Left renal cortex interstitium (tissue), 4 donors: ENCODE measurements at regions not wholly inside any gene's neighbourhood (a gene's known extent, or its start where the extent isn't known, plus 50 kb on each side); places are given as distances from the start of the nearest gene placed in this dataset.
"Not testable (repeated sequence)": the region's sequence is repeated elsewhere in the genome, so short reads cannot be mapped to it uniquely, and the experiment has no call there.

ENCODE experiments used
- DNase-seq, 4 donors: peaks; one replicate each; pipeline ENCODE4 v3.0.0-alpha.2; 2013; ENCODE audit warnings: low read depth in 4 of 4, low spot score in 2 of 4, missing footprints in 1 of 4

- DNase-seq, result peak in 1 of 4 donors; percentile 27
These were observed 91.3 kb upstream of the WDR44 start for GRCh38 chrX:118254611-118255010.

DNA sequence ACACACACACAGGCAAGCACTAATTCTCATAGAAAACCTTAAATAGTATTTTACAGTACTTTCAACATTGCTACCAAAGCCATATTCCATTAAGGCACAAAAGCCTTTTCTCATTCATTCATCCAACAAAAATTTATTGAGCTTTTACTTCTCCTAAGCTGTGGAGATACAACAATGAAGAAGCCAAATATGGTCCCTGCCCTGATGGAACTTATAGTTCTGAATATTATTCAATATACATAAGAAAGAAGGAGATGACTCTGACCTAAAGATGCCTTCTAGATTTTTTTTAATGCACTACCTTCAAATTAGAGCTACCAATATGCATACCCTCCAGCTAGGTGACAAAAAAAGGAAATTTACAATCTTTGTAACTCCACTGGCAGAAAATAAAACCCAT lies 90.0 kb upstream of the WDR44 start:
- no peak for DNase-seq

DNA sequence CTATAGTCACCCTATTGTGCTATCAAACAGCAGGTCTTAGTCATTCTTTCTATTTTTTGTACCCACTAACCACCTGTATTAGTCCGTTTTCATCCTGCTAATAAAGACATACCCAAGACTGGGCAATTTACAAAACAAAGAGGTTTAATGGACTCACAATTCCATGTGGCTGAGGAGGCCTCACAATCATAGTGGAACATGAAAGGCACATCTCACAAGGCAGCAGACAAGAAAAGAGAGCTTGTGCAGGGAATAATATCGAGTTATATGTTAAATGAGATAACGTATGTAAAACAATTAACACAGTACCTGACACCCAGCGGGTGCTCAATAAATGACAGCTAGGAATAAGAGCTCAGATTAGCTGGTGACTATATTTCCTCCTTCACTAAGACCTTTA lies 88.1 kb upstream of the WDR44 start:
- no peak for DNase-seq

- no peak for DNase-seq
These were observed 86.7 kb upstream of the WDR44 start for GRCh38 chrX:118259213-118259612.

DNA sequence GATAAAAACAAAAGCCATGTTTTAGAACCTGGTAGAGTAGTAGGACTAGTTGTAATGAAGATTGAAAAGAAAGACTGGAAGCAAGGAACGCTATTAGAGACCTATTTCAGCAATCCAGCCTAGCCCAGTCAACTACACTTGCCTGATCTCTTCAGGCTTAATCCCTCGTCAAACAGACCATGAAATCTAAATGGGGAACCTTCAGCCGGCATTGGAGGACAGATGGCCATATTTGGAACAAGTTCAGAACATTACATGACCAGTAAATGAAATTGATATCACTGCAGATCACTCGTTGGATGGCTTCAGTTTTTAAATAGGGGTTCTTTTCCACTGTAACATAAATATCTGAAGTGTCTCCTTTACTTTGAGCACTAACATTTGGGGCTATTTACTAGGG lies 84.8 kb upstream of the WDR44 start:
- DNase-seq, result no peak

DNA sequence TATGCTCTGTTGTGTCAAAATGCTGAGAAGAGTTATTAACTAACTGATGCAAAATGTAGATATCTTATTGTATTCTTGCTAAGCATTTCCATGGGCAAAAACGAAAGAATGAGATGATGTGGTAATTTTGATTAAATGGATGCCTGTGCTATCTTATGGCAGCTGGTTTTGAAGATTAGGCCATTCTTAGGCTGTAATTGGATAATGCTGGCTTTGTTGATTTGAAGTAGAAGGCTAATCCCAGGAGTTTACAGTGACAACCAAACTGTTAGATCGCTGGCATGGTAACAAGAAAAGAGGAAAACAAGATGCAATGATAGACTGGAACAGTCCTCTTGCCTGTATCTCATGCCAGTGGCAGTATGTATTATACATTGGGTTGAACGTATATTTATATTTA lies 74.1 kb upstream of the WDR44 start:
- no peak for DNase-seq

DNA sequence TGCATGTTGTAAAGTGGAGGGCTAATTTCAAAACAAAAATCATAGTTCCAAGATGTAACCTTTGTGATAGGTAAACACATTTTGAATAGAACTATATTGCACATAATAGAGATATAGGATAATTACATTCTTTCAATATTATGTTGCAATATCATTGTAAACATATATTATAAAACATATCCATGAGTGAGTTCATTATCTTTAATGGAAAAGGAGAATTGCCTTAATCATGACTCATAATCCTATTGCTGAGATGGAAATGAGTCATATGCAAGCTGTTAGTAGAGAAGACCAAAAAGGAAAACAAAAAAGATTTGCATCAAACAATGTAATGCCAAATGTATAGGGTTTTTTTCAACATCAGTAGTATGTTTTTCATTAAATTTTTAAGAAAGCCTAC lies 73.7 kb upstream of the WDR44 start:
- DNase-seq, result no peak

DNA sequence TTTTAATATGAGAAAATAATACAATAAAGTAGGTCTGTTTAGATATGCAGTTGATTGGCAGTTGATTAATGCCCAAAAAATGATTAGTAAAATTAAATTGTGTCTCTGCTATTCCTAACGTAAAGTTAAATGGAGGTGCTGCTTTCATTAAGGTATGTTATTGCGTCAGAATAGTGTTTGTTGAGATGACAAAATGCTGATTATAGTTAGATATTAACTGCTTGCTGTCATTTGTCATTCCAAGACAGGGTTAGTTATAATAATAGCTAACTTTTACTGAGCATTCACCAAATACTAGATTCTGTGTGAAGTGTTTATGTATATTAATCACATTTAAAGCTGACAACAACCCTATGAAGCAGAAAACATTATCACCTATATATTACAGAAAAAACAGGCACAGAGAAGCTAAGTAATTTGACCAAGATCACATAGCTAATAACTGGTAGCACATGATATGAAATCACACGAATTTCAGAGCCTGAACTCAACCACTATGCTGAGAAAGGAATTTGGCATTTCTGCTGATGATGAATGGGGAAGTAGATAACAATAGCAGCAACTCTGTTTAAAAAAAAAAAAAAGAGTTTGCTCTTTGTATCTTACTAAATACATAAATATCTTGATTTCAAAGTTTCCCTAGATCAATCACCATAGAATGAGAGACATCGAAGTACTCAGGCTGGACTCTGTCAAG lies 59.7 kb upstream of the WDR44 start:
- DNase-seq, result no peak

DNA sequence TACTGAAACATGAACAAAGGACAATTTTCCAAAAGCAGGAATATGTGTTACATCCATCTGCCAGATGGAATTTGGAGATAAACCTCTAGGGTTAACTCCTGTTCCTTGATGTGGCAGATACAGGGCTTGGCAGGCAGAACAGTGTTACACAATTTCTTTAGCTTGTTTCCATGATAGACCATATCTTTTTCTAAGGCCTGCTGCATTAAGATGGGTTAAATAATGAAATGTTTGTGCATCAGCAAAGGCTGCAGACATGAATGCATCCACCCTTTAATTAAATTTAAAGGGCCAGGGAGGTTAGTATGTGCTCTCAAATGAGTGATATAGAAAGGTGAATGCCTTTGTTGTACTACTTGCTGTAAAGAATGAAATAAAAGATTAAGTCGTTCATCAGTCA lies 50.1 kb upstream of the WDR44 start:
- DNase-seq, result not testable (repeated sequence)
